ENCODE measurements at regions not wholly inside any gene's neighbourhood (a gene's known extent, or its start where the extent isn't known, plus 50 kb on each side); places are given as distances from the start of the nearest gene placed in this dataset.
A peak's percentile ranks its signal among the peaks of the same experiment; 100 is the strongest.

- DNase-seq (ENCODE audit: low read depth): no peak
- TF ChIP-seq CTCF (IDR thresholded peaks at IDR 0.05; ENCODE audit: low read depth, low read length) (no peak), MAX (IDR thresholded peaks at IDR 0.05; ENCODE audit: low read depth, low read length) (no peak), MYC (IDR thresholded peaks at IDR 0.05; ENCODE audit: low read depth, low read length) (no peak), POLR2A (IDR thresholded peaks at IDR 0.05; ENCODE audit: extremely low read depth, insufficient read length) (no peak)
- H3K4me3 ChIP-seq (ENCODE audit: low read depth, low read length): no peak overlapping the region
Measured at GRCh38 chr10:131654471-131655087, 246.2 kb upstream of the PPP2R2D start.

GRCh38 chr10:131655101-131655849 lies 245.5 kb upstream of the PPP2R2D start:
- no peak overlapping the region for H3K4me3 ChIP-seq (ENCODE audit: low read depth, low read length)
- TF ChIP-seq CTCF (IDR thresholded peaks at IDR 0.05; ENCODE audit: low read depth, low read length) (no peak), POLR2A (IDR thresholded peaks at IDR 0.05; ENCODE audit: extremely low read depth, insufficient read length) (no peak), MAX (IDR thresholded peaks at IDR 0.05; ENCODE audit: low read depth, low read length) (no peak), MYC (IDR thresholded peaks at IDR 0.05; ENCODE audit: low read depth, low read length) (no peak)
- no peak for DNase-seq (ENCODE audit: low read depth)

- TF ChIP-seq MAX (IDR thresholded peaks at IDR 0.05; ENCODE audit: low read depth, low read length) (no peak), MYC (IDR thresholded peaks at IDR 0.05; ENCODE audit: low read depth, low read length) (no peak), CTCF (IDR thresholded peaks at IDR 0.05; ENCODE audit: low read depth, low read length) (no peak), POLR2A (IDR thresholded peaks at IDR 0.05; ENCODE audit: extremely low read depth, insufficient read length) (no peak)
- H3K4me3 ChIP-seq (ENCODE audit: low read depth, low read length): no peak overlapping the region
- DNase-seq (ENCODE audit: low read depth): no peak
Measured at GRCh38 chr10:131656009-131656408, 244.8 kb upstream of the PPP2R2D start.

DNA sequence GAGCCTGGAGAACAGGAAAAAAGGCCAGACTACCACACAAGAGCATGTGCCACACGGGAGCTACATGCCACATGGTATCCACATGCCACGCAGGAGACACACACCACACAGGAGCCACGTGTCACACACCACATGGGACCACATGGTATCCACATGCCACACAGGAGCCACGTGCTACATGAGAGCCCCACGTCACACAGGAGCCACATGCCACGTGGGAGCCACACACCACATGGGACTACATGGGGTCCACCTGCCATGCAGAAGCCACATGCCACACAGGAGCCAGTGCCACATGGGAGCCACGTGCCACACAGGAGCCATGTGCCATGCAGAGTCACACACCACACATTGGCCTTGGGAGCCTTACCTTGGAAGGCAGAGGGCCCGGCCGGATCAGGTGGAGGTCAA lies 244.4 kb upstream of the PPP2R2D start:
- H3K4me3 ChIP-seq (ENCODE audit: low read depth, low read length): no peak overlapping the region
- DNase-seq (ENCODE audit: low read depth): no peak
- 0 out of 2 replicates have a peak, but pooled peaks have one; percentile 20 for TF ChIP-seq MYC (IDR thresholded peaks at IDR 0.05; ENCODE audit: low read depth, low read length)
- TF ChIP-seq MAX (IDR thresholded peaks at IDR 0.05; ENCODE audit: low read depth, low read length): peak; percentile 84
- TF ChIP-seq POLR2A (IDR thresholded peaks at IDR 0.05; ENCODE audit: extremely low read depth, insufficient read length): no peak

DNA sequence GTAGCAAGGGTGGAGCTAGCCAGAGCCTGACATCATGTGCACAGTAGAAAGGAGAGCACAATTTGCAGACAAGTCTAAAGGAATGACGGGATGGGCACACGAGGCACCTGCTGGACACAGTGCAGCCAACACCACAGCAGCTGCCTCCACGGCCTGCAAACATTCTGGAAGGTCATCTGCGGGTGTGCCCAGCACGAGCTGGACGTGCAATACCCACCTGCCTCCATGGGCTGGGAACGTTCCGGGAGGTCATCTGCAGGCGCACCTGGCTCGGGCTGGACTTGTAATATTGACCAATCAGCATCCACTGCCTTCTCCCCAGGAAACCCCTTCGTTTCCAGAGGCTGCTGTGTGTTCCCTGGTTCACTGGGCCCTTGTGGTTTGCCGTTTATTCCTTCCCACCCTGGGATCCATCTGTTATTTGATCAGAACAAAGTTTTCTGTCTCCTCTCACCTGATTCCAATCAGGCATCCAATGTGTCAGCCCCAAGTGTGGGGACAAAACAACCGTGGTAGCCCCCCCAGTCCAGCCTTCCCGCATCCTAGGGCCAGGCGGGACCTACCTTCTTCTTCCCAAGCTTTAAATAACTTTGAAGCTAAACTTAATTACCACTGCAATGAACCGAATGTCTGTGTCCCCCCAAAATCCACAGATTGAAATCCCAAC lies 243.4 kb upstream of the PPP2R2D start:
- DNase-seq (ENCODE audit: low read depth): no peak
- no peak for TF ChIP-seq MYC (IDR thresholded peaks at IDR 0.05; ENCODE audit: low read depth, low read length)
- no peak for TF ChIP-seq POLR2A (IDR thresholded peaks at IDR 0.05; ENCODE audit: extremely low read depth, insufficient read length)
- TF ChIP-seq MAX (IDR thresholded peaks at IDR 0.05; ENCODE audit: low read depth, low read length): no peak
- TF ChIP-seq CTCF (IDR thresholded peaks at IDR 0.05; ENCODE audit: low read depth, low read length): no peak
- H3K4me3 ChIP-seq (ENCODE audit: low read depth, low read length): no peak overlapping the region

GRCh38 chr10:131657985-131658330 lies 242.8 kb upstream of the PPP2R2D start:
- no peak overlapping the region for H3K4me3 ChIP-seq (ENCODE audit: low read depth, low read length)
- TF ChIP-seq MYC (IDR thresholded peaks at IDR 0.05; ENCODE audit: low read depth, low read length) (no peak), POLR2A (IDR thresholded peaks at IDR 0.05; ENCODE audit: extremely low read depth, insufficient read length) (no peak)
- DNase-seq (ENCODE audit: low read depth): no peak

Measured in NB4 (cell line).